Tibial artery (tissue), 4 donors: ENCODE measurements at regions not wholly inside any gene's neighbourhood (a gene's known extent, or its start where the extent isn't known, plus 50 kb on each side); places are given as distances from the start of the nearest gene placed in this dataset.

Source experiments
- DNase-seq, 2 donors: peaks; one replicate each; pipeline ENCODE4 v3.0.0-alpha.2; 2019
- H3K27ac ChIP-seq, 2 donors: fragments of 200-600 bp; sonication (generic) in 1 of 2; 1 replicate in 1 of 2; 2 replicates in 1 of 2; pipeline ENCODE4 v1.5.1; 2018 to 2019; ENCODE audit warnings: mild to moderate bottlenecking in 1 of 2
- H3K27me3 ChIP-seq, 2 donors: fragments of 200-600 bp; sonication (generic) in 1 of 2; one replicate each; pipeline versions ENCODE4 v1.5.1 to v1.6.0; 2016 to 2019
- H3K36me3 ChIP-seq, 3 donors: fragments of 200-600 bp; sonication (generic) in 2 of 3; one replicate each; pipeline ENCODE4 v1.5.1; 2016 to 2019; ENCODE audit warnings: mild to moderate bottlenecking in 2 of 3
- H3K4me1 ChIP-seq, 4 donors: fragments of 200-600 bp; sonication (generic) in 2 of 4; 1 replicate in 3 of 4; 2 replicates in 1 of 4; pipeline ENCODE4 v1.5.1; 2016 to 2019
- H3K4me3 ChIP-seq, 2 donors: fragments of 200-600 bp; sonication (generic) in 1 of 2; 1 replicate in 1 of 2; 2 replicates in 1 of 2; pipeline ENCODE4 v1.5.1; 2018 to 2019; ENCODE audit warnings: mild to moderate bottlenecking in 2 of 2
- H3K9me3 ChIP-seq, 3 donors: fragments of 200-600 bp; sonication (generic) in 1 of 3; one replicate each; pipeline ENCODE4 v1.5.1; 2016 to 2019
- CTCF ChIP-seq, 2 experiments: fragments of 200-600 bp in 1 of 2; fragments of 450-650 bp in 1 of 2; IDR thresholded peaks; one replicate each; pipeline ENCODE4 v1.5.1; 2017 to 2019; ENCODE audit warnings: antibody characterized with exemption in 2 of 2, mild to moderate bottlenecking in 1 of 2, moderate library complexity in 1 of 2
- intact Hi-C: fragments of 100-400 bp; cut with DNase I; formaldehyde crosslinking; loops from one replicate; pipeline ENCODE4 v1.15.0; 2023; ENCODE audit warnings: low total_unique reads

- no peaks in the 10 kb centered on the region for H3K36me3 ChIP-seq
- intact Hi-C loops, result no loop called here
- no peaks in the 10 kb centered on the region for H3K9me3 ChIP-seq
- DNase-seq, result no peak
- H3K4me1 ChIP-seq, result no peaks in the 10 kb centered on the region
- no peak overlapping the region for H3K27ac ChIP-seq
- no peak for TF ChIP-seq CTCF (IDR thresholded peaks at IDR 0.05)
- no peaks in the 10 kb centered on the region for H3K27me3 ChIP-seq
- no peak overlapping the region for H3K4me3 ChIP-seq
Observed at GRCh38 chr10:21022821-21023220, 125.7 kb upstream of the NEBL start.

GRCh38 chr10:21021843-21022594 is 124.9 kb upstream of the NEBL start:
- no peak for TF ChIP-seq CTCF (IDR thresholded peaks at IDR 0.05)
- Histone ChIP-seq H3K4me1 (no peaks in the 10 kb centered on the region), H3K4me3 (no peak overlapping the region), H3K36me3 (no peaks in the 10 kb centered on the region), H3K27ac (no peak overlapping the region), H3K27me3 (no peaks in the 10 kb centered on the region), H3K9me3 (no peaks in the 10 kb centered on the region)
- intact Hi-C loops, result no loop called here
- no peak for DNase-seq

- no peak overlapping the region for H3K4me3 ChIP-seq
- H3K4me1 ChIP-seq, result no peaks in the 10 kb centered on the region
- no peak for TF ChIP-seq CTCF (IDR thresholded peaks at IDR 0.05)
Observed at GRCh38 chr10:21021231-21021630, 124.1 kb upstream of the NEBL start.

GRCh38 chr10:21020545-21020944 is 123.4 kb upstream of the NEBL start:
- Histone ChIP-seq H3K9me3 (no peaks in the 10 kb centered on the region), H3K27ac (no peak overlapping the region), H3K36me3 (no peaks in the 10 kb centered on the region), H3K4me1 (no peaks in the 10 kb centered on the region), H3K27me3 (no peaks in the 10 kb centered on the region), H3K4me3 (no peak overlapping the region)
- no peak for DNase-seq
- intact Hi-C loops, result no loop called here
- no peak for TF ChIP-seq CTCF (IDR thresholded peaks at IDR 0.05)

More at GRCh38 chr10:21021231-21021630, 124.1 kb upstream of the NEBL start:
- no peaks in the 10 kb centered on the region for H3K36me3 ChIP-seq
- no peak for DNase-seq
- no peaks in the 10 kb centered on the region for H3K9me3 ChIP-seq
- no peak overlapping the region for H3K27ac ChIP-seq
- no peaks in the 10 kb centered on the region for H3K27me3 ChIP-seq
- intact Hi-C loops, result no loop called here

GRCh38 chr10:21019436-21019835 is 122.3 kb upstream of the NEBL start:
- Histone ChIP-seq H3K9me3 (no peaks in the 10 kb centered on the region), H3K4me3 (no peak overlapping the region), H3K27ac (no peak overlapping the region), H3K4me1 (no peaks in the 10 kb centered on the region), H3K36me3 (no peaks in the 10 kb centered on the region), H3K27me3 (no peaks in the 10 kb centered on the region)
- DNase-seq, result no peak
- TF ChIP-seq CTCF (IDR thresholded peaks at IDR 0.05), result no peak
- intact Hi-C loops, result no loop called here
